IMR-90 (cell line): ENCODE measurements at regions not wholly inside any gene's neighbourhood (a gene's known extent, or its start where the extent isn't known, plus 50 kb on each side); places are given as distances from the start of the nearest gene placed in this dataset.

ENCODE experiments used
- ATAC-seq: fragments of 200-7000 bp; cut with Tn5 transposase; 2 replicates; pipeline ENCODE4 v1.9.1; 2020; ENCODE audit warnings: low read depth, mild to moderate bottlenecking, moderate library complexity
- BruUV-seq: library from RNA; stranded (reverse); fragments of 400-500 nt; replicated peaks from 2 replicates; lab custom pipeline; 2021; lab: Mats Ljungman, UMichigan
- CTCF ChIA-PET: fragments of 300-600 bp; formaldehyde crosslinking; extraction: SDS; loops from one replicate; lab custom pipeline; 2021; ENCODE audit warnings: antibody characterized with exemption; lab: Yijun Ruan, JAX
- POLR2A ChIA-PET: fragments of 300-600 bp; sonication (Branson Sonifier 250); formaldehyde crosslinking; loops from one replicate; lab custom pipeline; 2022; ENCODE audit warnings: antibody characterized with exemption; ENCODE audit not compliant: unreplicated experiment; lab: Charles Lee
- DNase-seq: peaks from one replicate; pipeline ENCODE4 v3.0.0; 2013
- H2AFZ ChIP-seq: replicated peaks from 2 replicates; pipeline ENCODE3; 2013; ENCODE audit warnings: low read length, mild to moderate bottlenecking; ENCODE audit not compliant: poor library complexity
- H2AK5ac ChIP-seq: 2 replicates; pipeline ENCODE4 v1.6.1; 2013; ENCODE audit warnings: low read depth, low read length, inconsistent platforms
- H2AK9ac ChIP-seq: replicated peaks from 2 replicates; pipeline ENCODE3; 2013; ENCODE audit warnings: mild to moderate bottlenecking, low read depth, low read length, moderate library complexity; ENCODE audit not compliant: poor library complexity
- H2BK120ac ChIP-seq: 2 replicates; pipeline ENCODE4 v1.6.1; 2013; ENCODE audit warnings: low read depth, low read length, inconsistent platforms
- H2BK15ac ChIP-seq: 3 replicates; pipeline ENCODE4 v1.6.1; 2013; ENCODE audit warnings: low read depth, low read length, inconsistent platforms
- H2BK20ac ChIP-seq: 2 replicates; pipeline ENCODE4 v1.6.1; 2013; ENCODE audit warnings: low read depth, mild to moderate bottlenecking, inconsistent platforms, low read length, moderate library complexity
- H2BK5ac ChIP-seq: 2 replicates; pipeline ENCODE4 v1.6.1; 2013; ENCODE audit warnings: mild to moderate bottlenecking, low read depth, low read length, inconsistent platforms; ENCODE audit not compliant: poor library complexity, severe bottlenecking
- H3K14ac ChIP-seq: replicated peaks from 2 replicates; pipeline ENCODE4 v1.6.1; 2013; ENCODE audit warnings: low read depth, low read length, inconsistent platforms
- H3K18ac ChIP-seq: 2 replicates; pipeline ENCODE4 v1.6.1; 2013; ENCODE audit warnings: low read depth, low read length, control low read depth
- H3K23ac ChIP-seq: 2 replicates; pipeline ENCODE4 v1.6.1; 2013; ENCODE audit warnings: low read depth, low read length, inconsistent platforms
- H3K27ac ChIP-seq: 2 replicates; pipeline ENCODE4 v1.5.1; 2013; ENCODE audit warnings: mild to moderate bottlenecking, control low read depth, low read length; ENCODE audit not compliant: insufficient read depth
- H3K27me3 ChIP-seq: 2 replicates; pipeline ENCODE4 v1.6.1; 2013; ENCODE audit warnings: low read length; ENCODE audit not compliant: control insufficient read depth, insufficient read depth
- H3K36me3 ChIP-seq: 2 replicates; pipeline ENCODE4 v1.6.1; 2013; ENCODE audit warnings: low read length, mixed read lengths; ENCODE audit not compliant: control insufficient read depth, insufficient read depth
- H3K4ac ChIP-seq: 2 replicates; pipeline ENCODE4 v1.6.1; 2013; ENCODE audit warnings: low read depth, low read length, inconsistent platforms
- H3K4me1 ChIP-seq: 2 replicates; pipeline ENCODE4 v1.6.1; 2013; ENCODE audit warnings: low read length, mixed read lengths; ENCODE audit not compliant: control insufficient read depth, insufficient read depth
- H3K4me2 ChIP-seq: 2 replicates; pipeline ENCODE4 v1.6.1; 2013; ENCODE audit warnings: low read depth, mild to moderate bottlenecking, control low read depth, low read length, moderate library complexity
- H3K4me3 ChIP-seq: 2 replicates; pipeline ENCODE4 v1.5.1; 2013; ENCODE audit warnings: low read depth, mild to moderate bottlenecking, control low read depth, low read length, moderate library complexity; ENCODE audit not compliant: insufficient read depth
- H3K56ac ChIP-seq: 2 replicates; pipeline ENCODE4 v1.6.1; 2013; ENCODE audit warnings: low read length, inconsistent platforms; ENCODE audit not compliant: insufficient read depth; ENCODE audit errors: extremely low read depth
- H3K79me1 ChIP-seq, 2 experiments: 2 replicates each; pipeline ENCODE4 v1.6.1; 2013; ENCODE audit warnings: low read length in 2 of 2, inconsistent platforms in 1 of 2, low read depth in 1 of 2
- H3K9ac ChIP-seq: 2 replicates; pipeline ENCODE4 v1.6.1; 2013; ENCODE audit warnings: low read depth, low read length, control low read depth
- H3K9me1 ChIP-seq: 2 replicates; pipeline ENCODE4 v1.6.1; 2013; ENCODE audit warnings: low read length, inconsistent platforms; ENCODE audit not compliant: insufficient read depth
- H3K9me3 ChIP-seq: 2 replicates; pipeline ENCODE4 v1.6.1; 2013; ENCODE audit warnings: low read length; ENCODE audit not compliant: control insufficient read depth, insufficient read depth
- H4K20me1 ChIP-seq: 2 replicates; pipeline ENCODE4 v1.6.1; 2013; ENCODE audit warnings: low read length, inconsistent platforms; ENCODE audit not compliant: insufficient read depth
- H4K5ac ChIP-seq: 2 replicates; pipeline ENCODE4 v1.6.1; 2013; ENCODE audit warnings: mild to moderate bottlenecking, low read depth, low read length, control low read depth
- H4K8ac ChIP-seq, 2 experiments: 2 replicates each; pipeline ENCODE4 v1.6.1; 2013; ENCODE audit warnings: low read depth in 2 of 2, low read length in 2 of 2, control low read depth in 1 of 2, inconsistent platforms in 1 of 2
- H4K91ac ChIP-seq: 2 replicates; pipeline ENCODE4 v1.6.1; 2013; ENCODE audit warnings: low read depth, low read length, inconsistent platforms; ENCODE audit not compliant: insufficient read depth
- MAFK ChIP-seq: IDR thresholded peaks from 2 replicates; pipeline ENCODE4 v1.6.1; 2012; ENCODE audit warnings: low read depth, low read length, improper control_type of control experiment
- NFE2L2 ChIP-seq: fragments of 150-350 bp; IDR thresholded peaks from 2 replicates; pipeline ENCODE4 v1.6.1; 2016; ENCODE audit warnings: low read depth, mild to moderate bottlenecking, low read length
- USF2 ChIP-seq: fragments of 150-350 bp; IDR thresholded peaks from 2 replicates; pipeline ENCODE4 v1.6.1; 2017; ENCODE audit warnings: mild to moderate bottlenecking, antibody characterized with exemption, low read length, low read depth
- WGBS, 2 experiments: methylation state at CpG; one replicate each; pipeline versions ENCODE4 v1.1.5 to v1.1.7; 2013; ENCODE audit warnings: missing lambda C conversion rate in 2 of 2; ENCODE audit not compliant: insufficient read length in 1 of 2; ENCODE audit errors: extremely low coverage in 2 of 2; 5-methylcytosine and 5-hydroxymethylcytosine counted together
- dilution Hi-C: fragments of 300-500 bp; cut with HindIII; formaldehyde crosslinking; loops from one replicate; pipeline ENCODE4 v1.14.3; 2018; ENCODE audit warnings: low sequenced_read_pairs; ENCODE audit not compliant: unreplicated experiment
- in situ Hi-C: fragments of 300-500 bp; cut with MboI; formaldehyde crosslinking; loops from 3 replicates; pipeline ENCODE4 v1.14.3; 2019; ENCODE audit warnings: low sequenced_read_pairs, inconsistent platforms, mixed read lengths
- intact Hi-C: fragments of 100-400 bp; cut with micrococcal nuclease; formaldehyde crosslinking; loops from 2 replicates; pipeline ENCODE4 v1.10.0; 2022

DNA sequence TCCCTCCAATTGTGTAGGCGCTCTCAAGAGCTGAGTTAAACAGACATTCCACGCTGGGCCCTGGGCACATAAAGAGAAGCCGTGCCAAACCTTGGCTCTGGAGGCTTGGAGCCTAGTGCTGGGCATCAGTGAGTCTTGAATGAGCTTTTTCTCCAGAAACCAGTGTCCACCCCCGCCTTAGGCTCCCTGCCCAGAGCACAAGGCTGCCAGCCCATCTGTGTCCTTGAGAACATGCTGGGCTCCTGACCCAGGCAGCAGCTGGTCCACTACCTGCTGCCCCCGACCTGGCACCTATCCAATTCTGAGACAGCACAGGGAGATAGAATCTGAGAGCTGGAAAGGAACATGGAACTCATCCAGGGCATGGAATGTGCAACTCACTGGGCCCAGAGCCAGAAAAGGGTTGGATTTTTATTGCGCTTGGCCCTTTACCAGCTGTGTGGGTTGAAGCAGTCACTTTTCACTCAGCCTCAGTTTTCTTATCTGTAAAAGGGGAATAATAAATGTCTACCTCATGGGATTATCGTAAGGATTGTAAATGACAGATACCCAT is 92.4 kb upstream of the CPLX2 start:
- Histone ChIP-seq H3K4me3 (no peak overlapping the region), H3K36me3 (no peaks in the 10 kb centered on the region), H4K5ac (no peak overlapping the region), H3K4ac (no peak overlapping the region), H3K9ac (no peak overlapping the region), H2BK20ac (no peak overlapping the region), H3K27me3 (no peaks in the 10 kb centered on the region), H3K18ac (no peak overlapping the region), H3K56ac (no peak overlapping the region), H4K20me1 (no peaks in the 10 kb centered on the region), H4K91ac (no peak overlapping the region), H4K8ac (no peak overlapping the region), H3K23ac (no peak overlapping the region), H2AK5ac (no peak overlapping the region), H2BK120ac (no peak overlapping the region), H3K9me1 (no peaks in the 10 kb centered on the region), H3K79me1 (no peaks in the 10 kb centered on the region), H2AFZ (peak overlapping the region; percentile 32), H3K14ac (no peak overlapping the region), H2BK5ac (no peak overlapping the region), H2BK15ac (no peak overlapping the region), H2AK9ac (no peak overlapping the region), H3K9me3 (no peaks in the 10 kb centered on the region), H3K4me1 (no peaks in the 10 kb centered on the region), H3K4me2 (no peak overlapping the region), H3K27ac (no peak overlapping the region)
- no peak for DNase-seq
- in situ Hi-C loops (no loop called here), intact Hi-C loops (no loop called here), dilution Hi-C loops (no loop called here)
- WGBS, 2 experiments: 11% methylated on average over 3 of the region's 7 CpGs; no CpG with 5 or more reads in 1 of the 2 experiments
- POLR2A ChIA-PET: no interaction called here
- no peak for ATAC-seq
- CTCF ChIA-PET: no interaction called here
- no TSS peak for BruUV-seq
- TF ChIP-seq MAFK (no peak), NFE2L2 (no peak), USF2 (no peak)
